SHP77 treated with DMSO at 0.1 percent for 48 hours (cell line): ENCODE measurements at regions not wholly inside any gene's neighbourhood (a gene's known extent, or its start where the extent isn't known, plus 50 kb on each side); places are given as distances from the start of the nearest gene placed in this dataset.

Experiments used
- DNase-seq: peaks from one replicate; lab custom pipeline; 2025; lab: John Stamatoyannopoulos, UW

DNA sequence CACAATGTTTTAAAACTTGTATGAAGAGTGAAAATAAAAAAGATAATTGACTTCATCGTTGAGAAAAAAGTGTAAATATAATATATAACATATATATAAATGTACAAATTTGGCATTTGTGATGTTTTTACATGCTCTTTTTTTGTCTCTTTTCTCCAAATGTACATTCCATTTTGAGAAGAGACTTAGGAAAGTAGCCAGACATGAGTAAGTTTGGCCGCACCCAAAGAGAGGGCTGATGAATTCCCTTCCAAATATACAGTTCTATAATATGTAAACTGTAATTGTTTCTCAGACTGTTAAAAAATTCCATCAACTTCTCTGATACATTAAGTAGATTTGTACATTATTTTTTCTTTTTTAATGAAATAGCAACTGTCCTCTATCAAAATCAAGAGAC, 193.2 kb upstream of the MAP3K1 start:
- DNase-seq, result no peak

DNA sequence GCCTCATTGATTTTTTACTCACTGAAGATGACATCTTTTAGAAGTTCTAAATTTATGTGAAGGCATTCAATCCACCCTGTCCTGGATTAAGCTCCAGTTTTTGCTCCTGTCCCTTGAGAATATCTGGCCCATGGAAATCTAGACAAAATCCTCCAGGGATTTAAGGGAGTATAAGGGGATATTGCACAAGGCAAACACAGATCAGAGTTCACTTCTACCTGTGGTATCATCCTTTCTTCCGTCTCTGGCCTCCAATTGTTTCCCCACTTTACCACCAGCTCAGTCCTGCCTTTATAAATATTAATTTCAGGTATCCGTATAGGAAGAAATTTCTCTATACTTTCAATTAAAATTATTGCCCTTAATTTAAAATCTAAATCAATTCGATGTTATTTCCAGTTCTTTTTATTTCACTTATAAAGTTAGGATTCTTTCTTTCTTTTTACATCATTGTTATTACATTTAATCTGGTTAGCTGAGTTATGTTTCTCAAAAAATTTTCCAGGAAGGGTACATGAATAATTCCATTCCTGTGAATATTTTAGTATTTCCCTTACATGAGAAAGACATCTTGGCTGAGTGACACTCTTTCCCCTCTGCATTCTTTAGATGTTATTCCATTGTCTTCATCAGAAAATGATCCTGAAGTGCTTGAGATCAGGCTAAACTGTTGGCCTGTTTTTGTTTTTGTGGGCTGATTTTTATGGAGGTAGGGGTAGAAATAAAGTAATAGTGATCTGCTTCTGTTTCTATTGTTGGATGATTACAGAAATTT, 194.3 kb upstream of the MAP3K1 start:
- no peak for DNase-seq

DNA sequence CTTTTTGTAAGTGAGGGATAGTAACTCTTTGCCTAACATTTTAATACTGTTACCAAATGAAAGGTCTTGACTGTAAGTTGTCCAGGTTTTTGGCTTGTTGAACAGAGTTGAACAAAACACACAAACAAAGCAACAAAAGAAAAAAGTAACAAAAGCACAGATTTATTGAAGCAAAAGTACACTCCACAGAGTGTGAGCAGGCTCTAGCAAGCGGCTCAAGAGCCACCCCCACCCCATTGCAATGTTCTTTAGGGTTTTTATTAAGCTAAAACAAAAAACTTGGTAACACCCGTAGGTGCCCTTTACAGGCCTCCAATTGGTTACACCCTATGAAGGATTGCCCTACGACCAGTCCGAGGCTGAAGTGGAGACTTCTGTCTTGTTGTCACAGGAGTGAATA, 197.4 kb upstream of the MAP3K1 start:
- no peak for DNase-seq

DNA sequence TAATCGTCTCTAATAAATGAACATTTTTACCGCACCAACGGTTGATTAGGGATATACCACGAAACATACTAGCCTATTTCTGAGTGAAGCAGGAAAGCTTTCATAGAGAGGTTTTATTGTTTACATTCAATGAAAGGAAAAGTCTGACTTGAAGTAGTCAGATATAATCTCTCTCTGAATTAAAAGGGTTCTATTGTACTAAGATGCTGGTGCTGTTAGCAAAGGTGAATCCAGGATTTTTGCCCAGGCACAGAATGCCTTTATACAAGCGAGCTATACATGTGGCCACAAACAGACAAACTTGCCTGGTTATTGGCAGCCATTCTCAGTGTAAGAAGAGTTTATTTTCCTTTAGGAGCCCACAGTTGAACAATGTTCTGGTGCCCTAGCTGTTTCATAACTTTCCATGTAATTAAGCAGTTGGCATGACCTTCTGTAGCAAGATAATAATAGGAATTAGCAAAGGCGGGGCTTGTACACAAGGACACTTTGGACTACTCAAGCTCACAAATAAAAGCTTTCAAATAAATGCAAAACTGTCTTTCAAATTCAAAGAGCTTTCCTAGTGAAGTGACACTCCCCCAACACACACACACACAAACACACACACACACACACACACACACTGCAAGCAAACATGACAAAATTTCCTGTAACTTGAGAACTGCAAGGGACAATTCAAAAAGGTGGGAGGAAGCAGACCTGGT, 198.7 kb upstream of the MAP3K1 start:
- no peak for DNase-seq

DNA sequence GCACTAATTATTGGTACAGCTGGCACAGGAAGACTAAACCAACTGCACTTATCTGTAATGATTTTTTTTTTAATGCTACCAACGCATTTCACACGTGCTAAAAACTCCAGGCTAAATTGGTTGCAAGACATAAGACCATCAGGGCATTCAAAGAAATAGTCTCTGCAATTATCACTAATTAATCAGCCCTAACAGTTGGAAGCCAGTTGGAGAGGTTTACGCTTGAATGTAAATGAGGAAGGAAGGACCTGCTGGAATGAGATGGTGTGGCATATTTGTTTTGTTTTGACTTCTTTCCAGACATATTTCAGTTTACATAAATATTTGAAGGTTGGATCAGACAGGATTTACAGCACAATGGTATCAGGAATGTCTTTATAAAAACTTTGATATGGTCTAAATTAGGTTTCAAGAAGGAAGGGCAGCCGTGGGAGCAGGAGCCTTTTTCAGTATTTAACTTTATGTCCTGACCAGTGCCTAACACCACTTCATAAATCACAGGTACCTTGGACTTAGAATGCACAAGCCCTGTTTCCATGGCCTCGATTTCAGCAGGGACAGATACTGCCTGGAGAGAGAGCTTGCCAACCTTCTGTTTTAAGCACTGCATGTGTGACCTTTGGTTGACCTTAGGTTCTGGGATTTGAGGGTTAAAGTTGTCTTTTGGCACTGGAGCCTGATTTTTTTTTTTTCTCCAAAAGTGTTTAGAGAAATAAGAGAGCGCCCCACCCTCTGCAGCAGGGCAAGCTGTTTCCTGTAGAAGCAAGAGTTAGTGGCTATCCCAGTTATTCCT, 199.8 kb upstream of the MAP3K1 start:
- DNase-seq, result no peak

DNA sequence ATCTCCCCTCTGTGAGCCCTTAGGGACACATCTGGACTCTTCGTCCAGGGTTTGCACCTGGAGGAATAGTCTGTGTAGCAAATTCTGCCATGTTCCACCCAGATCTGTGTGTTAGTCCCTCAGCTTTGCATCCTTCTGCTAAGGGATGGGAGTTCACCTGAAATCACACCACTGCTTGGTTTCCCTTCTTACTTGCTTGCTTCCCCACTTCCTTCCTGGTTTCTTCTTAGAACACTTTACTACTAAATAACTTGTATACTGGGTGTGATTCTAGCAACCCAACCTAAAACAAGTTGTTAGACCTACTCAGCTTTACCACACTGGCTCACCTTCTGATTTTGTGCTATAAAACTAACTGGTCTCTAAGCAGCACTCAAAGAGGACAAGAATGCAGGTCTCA, 202.6 kb upstream of the MAP3K1 start:
- no peak for DNase-seq

DNA sequence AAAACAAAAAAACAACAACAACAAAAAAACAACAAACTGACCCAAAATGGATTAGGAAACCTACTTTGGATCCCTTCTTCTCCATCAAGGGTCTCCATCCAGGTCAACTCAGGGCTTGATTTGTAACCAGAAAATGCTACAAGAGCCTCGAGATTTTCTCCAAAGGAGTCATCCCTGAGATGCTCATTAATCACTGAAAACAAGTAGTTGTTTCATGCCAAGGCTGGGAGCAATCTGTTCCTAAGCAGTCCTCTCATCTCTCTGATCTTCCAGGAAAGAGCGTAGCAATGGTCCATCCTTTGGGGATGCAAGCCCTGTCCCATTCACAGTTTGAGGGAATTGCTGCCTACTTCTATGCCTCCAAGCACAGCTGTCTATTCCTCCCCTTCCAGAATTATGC, 203.0 kb upstream of the MAP3K1 start:
- no peak for DNase-seq

DNA sequence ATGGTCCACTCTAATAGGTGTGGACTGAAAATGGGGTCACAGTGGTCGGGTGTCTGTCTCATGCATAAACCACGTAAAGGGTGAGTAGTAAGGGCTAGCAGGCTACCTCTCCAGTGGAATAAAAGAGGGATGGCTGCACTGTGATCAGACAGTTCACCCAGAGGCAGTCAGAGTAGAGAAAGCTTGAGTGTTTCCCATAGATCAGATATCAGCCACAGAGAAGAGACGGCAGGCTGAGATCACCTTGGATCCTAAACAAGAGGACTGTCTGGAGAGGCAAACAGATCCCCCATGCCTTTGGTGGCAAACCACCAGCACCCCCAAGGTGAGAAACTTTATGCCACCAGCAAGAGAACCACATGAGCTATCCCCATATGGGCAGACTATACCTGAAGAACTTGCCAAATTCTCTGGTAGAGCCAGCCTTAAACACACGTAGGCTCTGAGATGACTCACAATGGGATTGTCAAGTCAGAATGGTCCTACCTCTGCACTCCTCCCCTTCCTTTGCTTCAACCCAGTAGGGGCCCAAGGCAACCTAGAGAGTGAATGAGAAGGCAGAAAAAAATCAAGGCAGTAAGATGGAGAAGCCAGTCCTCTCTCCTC, 205.2 kb upstream of the MAP3K1 start:
- no peak for DNase-seq

DNA sequence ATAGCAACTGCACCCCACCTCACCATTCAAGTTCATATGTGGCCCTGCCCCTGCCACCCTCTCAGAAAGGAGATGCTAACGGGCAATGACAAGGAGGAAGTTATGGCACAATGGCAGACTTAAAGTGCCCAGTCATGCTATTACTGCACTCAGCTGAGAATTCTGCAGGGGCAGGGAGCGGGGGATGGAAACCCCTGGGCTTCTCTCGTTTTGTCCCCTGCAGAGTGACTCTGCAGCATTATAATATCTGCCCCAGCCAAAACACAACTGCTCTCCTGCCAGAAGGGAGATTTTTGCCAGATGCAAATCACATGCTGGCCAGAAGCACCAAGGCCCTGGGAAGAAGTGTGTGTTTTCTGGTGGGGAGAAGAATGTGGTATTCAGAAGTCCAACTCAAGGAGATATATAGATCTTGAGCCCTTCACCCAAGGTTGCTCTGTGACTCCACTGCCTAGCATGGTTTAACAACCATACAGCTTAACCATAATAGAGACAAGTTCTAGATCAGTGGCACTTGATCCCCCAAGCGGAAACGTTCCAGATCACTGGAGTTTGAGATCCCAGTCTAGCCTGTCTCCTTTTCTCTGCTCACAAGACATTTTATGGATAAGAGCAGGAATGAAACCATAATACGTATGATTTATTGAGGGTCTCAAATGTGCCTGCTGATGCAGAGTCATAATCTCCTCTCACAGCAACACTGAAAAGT, 207.0 kb upstream of the MAP3K1 start:
- no peak for DNase-seq

DNA sequence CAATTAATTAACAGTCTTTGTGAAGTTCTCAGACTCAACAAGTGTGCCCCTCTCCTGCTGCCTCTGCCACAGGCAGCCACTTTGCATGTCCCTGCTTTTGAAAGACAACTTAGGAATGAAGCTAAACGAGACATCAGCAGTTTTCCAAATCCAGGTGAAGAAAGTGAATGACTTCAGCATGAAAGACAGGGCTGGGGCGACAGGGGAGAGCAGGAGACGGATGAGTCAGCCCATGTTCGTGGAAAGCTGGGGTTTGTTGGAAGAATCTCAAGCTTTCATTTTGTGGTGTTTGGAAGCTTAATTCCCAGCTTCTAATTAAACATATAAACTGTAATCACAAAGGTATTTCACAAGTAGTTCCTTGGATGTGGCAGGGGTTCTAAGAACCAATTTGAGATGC, 207.8 kb upstream of the MAP3K1 start:
- no peak for DNase-seq

DNA sequence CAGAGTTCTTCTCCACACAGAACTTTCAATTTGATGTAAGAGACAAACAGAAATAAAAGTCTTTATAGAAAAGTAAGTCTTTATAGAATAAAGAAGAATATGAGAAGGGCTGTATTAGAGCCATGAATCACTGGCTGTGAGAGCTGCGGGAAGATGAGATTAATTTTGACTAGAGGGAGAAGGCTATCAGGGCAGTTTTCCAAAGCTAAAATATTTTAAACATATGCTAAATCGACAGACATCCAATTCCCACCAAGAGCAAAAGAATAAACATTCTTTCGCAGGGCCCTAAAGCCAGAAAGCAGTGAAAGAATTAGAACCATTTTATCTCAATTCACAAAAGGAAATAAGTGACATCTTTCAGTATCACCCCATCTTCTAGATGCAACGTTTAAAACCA, 208.3 kb upstream of the MAP3K1 start:
- DNase-seq, result no peak

DNA sequence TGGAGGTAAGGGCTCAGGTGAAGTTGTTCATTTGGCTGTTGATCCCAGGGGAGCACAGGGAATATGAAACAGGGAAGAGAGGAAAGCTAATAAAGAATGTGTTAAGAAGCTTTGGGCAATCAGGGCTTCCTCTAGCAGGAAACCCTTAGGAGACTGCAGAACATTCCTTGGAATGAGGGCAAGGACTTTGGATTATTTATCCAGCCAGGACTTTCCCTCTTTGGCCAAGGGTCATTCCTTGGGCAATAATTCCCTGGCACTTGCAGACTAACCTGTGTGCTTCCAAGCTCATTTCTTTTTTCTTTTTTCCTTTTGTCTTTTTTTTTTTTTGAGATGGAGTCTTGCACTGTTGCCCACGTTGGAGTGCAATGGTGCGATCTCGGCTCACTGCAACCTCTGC, 209.2 kb upstream of the MAP3K1 start:
- DNase-seq, result no peak

DNA sequence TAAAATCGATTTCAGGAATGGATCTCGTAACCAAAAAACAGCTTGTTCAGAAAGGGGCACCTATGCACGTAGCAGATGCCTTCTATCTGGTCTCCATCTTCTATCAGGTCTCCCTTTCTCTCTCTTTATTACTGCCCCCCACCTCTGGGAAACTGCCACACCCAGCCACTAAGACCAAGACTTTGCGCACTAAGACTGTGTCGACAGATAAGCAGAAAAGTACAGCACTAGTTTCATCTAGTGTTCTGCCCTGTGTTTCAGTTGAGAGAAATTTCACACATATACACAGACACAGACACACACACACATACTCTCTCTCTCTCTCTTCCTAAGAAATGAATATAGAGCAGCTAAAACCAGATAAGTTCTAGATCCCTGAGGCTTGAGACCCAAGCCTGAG, 210.1 kb upstream of the MAP3K1 start:
- no peak for DNase-seq

DNA sequence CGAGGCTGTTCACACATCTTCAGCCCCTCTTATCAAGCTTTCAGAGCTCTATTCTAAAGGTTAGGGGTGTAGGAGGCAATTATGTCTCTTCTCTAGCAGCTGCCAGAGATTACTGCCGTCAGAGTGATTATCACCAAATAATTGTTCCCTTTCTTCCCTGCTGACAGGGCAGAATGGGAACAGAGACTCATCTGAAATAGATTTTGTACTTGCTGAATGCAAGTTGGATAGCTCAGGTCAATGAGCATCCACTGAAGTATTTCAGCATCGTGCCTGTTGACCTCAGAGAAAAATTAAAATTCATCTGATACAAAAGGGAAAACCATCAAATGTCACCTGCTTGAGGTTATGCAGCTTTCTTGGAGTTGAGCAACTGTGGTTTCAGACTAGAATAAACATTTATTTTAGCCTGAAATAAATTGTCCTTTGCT, 213.7 kb upstream of the MAP3K1 start:
- no peak for DNase-seq

DNA sequence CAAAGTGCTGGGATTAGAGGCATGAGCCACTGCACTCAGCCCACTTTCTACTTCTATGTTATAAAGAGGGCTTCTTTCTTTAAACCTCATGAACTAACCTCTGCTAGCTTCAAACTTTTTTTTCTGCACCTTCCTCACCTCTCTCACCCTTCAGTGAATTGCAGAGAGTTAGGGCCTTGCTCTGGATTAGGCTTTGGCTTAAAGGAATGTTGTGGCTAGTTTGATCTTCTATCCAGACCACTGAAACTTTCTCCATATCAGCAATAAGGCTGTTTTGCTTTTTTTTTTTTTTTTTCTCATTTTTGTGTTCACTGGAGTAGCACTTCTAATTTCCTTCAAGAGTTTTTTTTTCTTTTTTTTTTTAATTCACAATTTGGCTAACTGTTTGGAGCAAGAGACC, 216.4 kb upstream of the MAP3K1 start:
- no peak for DNase-seq

DNA sequence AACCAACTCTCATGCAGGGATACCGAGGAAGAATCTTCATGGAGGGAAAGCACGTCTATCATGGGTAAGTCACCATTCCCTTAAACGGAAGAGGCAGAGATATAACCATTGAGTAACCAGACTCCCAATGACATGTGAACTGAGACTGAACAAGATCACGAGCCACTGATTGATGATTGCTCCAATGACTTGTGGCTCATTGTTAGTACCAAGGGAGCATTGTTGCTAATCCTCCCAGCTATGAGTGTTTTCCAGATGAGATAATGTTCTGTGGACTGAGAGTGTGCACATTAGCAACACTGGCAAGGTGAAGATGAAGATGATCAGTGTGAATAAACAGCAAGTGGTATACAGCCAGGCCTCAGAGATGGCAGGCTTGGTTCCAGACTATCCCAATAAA, 219.2 kb upstream of the MAP3K1 start:
- no peak for DNase-seq

DNA sequence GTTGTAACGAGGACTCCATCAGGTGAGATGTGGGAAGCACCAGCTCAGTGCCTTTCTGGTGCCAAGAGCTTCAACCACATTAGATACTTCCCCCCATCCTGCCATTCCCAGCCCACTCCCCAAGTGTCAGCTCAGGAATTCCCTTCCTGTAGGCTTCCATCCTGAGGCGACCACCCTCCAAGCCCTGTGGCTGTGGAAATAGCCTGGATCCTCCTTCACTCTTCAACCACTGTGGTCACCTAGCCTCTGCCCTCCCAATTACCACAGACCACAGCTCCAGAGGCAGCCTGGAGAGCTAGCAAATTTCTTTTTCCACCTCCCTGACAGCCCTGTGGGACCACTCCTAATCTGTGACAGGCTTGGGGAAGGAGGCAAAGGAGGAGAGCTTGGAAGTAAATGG, 219.8 kb upstream of the MAP3K1 start:
- DNase-seq, result no peak

DNA sequence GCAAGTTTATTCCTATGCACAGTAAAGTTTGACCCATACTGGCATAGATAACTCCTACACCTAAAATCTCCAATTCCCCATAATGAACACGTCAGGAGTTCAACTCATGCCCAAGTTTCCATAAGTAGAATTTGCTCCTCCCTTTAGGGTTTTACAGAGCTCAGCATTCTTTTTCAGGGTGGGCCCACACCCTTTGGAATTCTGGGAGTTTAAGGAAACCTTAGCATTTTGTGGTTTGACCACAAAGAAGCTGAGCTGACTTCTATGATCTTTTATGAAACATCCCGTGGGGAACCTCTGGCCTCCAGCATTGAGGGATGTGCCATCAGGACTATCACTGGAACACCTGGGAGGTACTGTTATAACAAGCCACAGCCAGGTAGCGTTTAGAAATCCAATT, 220.6 kb upstream of the MAP3K1 start:
- DNase-seq, result no peak

DNA sequence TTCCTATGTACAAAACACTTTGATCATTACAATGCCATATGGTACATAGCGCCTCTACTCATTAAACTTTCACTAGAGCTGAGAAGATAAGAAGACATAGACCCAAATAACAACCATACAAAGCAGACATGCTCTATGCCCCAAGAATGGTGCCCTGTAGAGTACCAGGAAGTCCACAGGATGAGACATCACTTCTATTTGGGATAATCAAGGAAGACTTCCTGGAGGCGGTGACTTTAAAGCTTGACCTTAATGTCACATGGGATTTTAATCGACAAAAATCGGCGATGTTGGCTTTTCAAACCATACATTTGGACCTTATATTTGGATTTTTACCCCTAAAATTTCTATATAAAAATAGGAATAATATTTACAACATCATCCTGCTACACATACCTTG, 224.3 kb upstream of the MAP3K1 start:
- no peak for DNase-seq

DNA sequence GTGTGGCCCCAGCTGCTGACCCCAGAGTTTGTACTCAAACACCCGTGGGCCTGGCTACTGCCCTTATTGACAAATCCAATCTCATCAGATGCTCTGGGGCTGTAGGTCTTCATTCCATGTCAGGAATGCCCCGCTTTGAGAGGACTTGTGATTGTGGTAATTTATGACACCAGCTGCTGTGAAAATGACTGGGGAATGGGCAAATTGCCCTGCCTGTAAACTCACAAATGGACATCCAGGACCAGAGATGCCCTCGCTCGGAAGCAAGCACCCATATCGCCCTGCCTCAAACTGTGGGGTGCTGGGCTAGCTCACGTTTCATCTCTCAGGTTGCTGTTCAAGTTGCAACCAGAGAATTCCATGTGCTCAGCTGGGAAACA, 225.9 kb upstream of the MAP3K1 start:
- DNase-seq, result no peak

DNA sequence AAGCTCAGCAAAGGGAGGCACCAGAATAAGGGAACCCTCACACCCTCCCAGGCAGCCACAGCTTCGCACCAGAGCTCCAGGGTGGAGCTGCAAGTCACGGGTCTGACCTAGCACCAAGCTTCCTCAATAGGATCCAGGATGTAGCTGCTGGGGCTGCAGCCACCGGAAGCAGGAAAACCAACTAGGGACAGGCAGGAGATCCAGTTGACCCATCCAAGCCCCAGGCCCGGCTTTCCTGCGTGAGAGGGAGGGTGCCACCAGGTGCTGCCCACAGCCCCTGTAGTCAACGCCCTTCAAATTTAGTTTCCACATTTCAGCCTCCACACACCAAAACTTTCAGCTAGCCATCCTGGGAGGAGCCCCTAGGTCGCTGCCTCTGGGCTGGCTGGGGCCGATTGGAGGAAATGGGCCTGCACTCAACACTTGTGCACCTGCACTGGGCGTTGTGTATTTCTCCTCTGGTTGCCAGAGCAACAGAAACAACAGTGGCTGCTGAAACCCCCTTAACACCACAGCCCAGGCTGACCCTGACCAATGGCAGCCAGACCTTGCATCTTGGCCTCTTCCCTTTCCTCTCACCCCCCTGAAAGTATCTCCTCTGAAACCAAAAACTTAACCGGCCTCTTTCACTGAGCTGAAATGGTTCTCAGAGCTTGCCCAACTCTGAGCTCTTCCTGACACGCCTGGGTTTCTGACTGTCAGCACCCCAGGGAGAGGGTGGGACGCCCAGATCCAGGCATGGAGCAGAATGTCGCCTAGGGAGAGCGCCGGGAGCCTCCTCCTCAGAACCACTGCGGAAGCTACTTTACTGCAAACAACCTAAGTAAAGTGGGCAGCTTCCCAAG, 226.5 kb upstream of the MAP3K1 start:
- DNase-seq, result no peak
